Inferior parietal cortex (tissue), 1 donor: ENCODE measurements at regions not wholly inside any gene's neighbourhood (a gene's known extent, or its start where the extent isn't known, plus 50 kb on each side); places are given as distances from the start of the nearest gene placed in this dataset.
"Not testable (repeated sequence)": the region's sequence is repeated elsewhere in the genome, so short reads cannot be mapped to it uniquely, and the experiment has no call there.

ENCODE experiments used
- DNase-seq: peaks from one replicate; pipeline ENCODE4 v3.0.0-alpha.2; 2016; ENCODE audit errors: extremely low spot score

GRCh38 chr10:44114441-44114840 lies 270.5 kb downstream of the CXCL12 start:
- DNase-seq = no peak

GRCh38 chr10:44112280-44112679 lies 272.6 kb downstream of the CXCL12 start:
- not testable (repeated sequence) for DNase-seq

- DNase-seq = no peak
These were observed 279.2 kb downstream of the CXCL12 start for GRCh38 chr10:44105696-44106095.

- no peak for DNase-seq
These were observed 282.1 kb downstream of the CXCL12 start for GRCh38 chr10:44102726-44103255.

GRCh38 chr10:44101082-44101481 lies 283.8 kb downstream of the CXCL12 start:
- no peak for DNase-seq

- no peak for DNase-seq
These were observed 285.4 kb downstream of the CXCL12 start for GRCh38 chr10:44099511-44099910.

- DNase-seq = not testable (repeated sequence)
These were observed 288.7 kb downstream of the CXCL12 start for GRCh38 chr10:44096217-44096616.

GRCh38 chr10:44089671-44090070 lies 295.2 kb downstream of the CXCL12 start:
- DNase-seq = no peak

- no peak for DNase-seq
These were observed 297.5 kb downstream of the CXCL12 start for GRCh38 chr10:44087403-44087802.

GRCh38 chr10:44083719-44084400 lies 301.0 kb downstream of the CXCL12 start:
- no peak for DNase-seq

GRCh38 chr10:44071479-44071878 lies 313.4 kb downstream of the CXCL12 start:
- no peak for DNase-seq

GRCh38 chr10:44070282-44070681 lies 314.6 kb downstream of the CXCL12 start:
- no peak for DNase-seq

GRCh38 chr10:44069573-44069972 lies 315.3 kb downstream of the CXCL12 start:
- DNase-seq = no peak

- DNase-seq = no peak
These were observed 316.0 kb downstream of the CXCL12 start for GRCh38 chr10:44068716-44069482.

GRCh38 chr10:44067432-44067831 lies 317.5 kb downstream of the CXCL12 start:
- DNase-seq = no peak

- no peak for DNase-seq
These were observed 318.2 kb downstream of the CXCL12 start for GRCh38 chr10:44066527-44067255.

GRCh38 chr10:44065788-44066526 lies 318.9 kb downstream of the CXCL12 start:
- DNase-seq = no peak

GRCh38 chr10:44064987-44065787 lies 319.7 kb downstream of the CXCL12 start:
- DNase-seq = no peak

GRCh38 chr10:44064317-44064716 lies 320.6 kb downstream of the CXCL12 start:
- no peak for DNase-seq

GRCh38 chr10:44063686-44064085 lies 321.2 kb downstream of the CXCL12 start:
- no peak for DNase-seq

- DNase-seq = no peak
These were observed 324.2 kb downstream of the CXCL12 start for GRCh38 chr10:44060719-44061118.
